Mesendoderm (in vitro differentiated cells): ENCODE measurements at regions not wholly inside any gene's neighbourhood (a gene's known extent, or its start where the extent isn't known, plus 50 kb on each side); places are given as distances from the start of the nearest gene placed in this dataset.

Source experiments
- DNase-seq: peaks from one replicate; pipeline ENCODE4 v3.0.0; 2013
- H2AK5ac ChIP-seq: 2 replicates; pipeline ENCODE4 v1.6.1; 2013; ENCODE audit warnings: low read length, inconsistent platforms
- H2BK120ac ChIP-seq: 2 replicates; pipeline ENCODE4 v1.6.1; 2013; ENCODE audit warnings: low read depth, mild to moderate bottlenecking, low read length, moderate library complexity, mixed read lengths
- H2BK15ac ChIP-seq: replicated peaks from 2 replicates; pipeline ENCODE4 v1.6.1; 2013; ENCODE audit warnings: low read depth, mild to moderate bottlenecking, moderate library complexity
- H2BK5ac ChIP-seq: 2 replicates; pipeline ENCODE4 v1.6.1; 2013; ENCODE audit warnings: low read length, inconsistent platforms
- H3K18ac ChIP-seq: 2 replicates; pipeline ENCODE4 v1.6.1; 2013; ENCODE audit warnings: mild to moderate bottlenecking, low read length, mixed read lengths
- H3K23ac ChIP-seq: one replicate; pipeline ENCODE4 v1.6.1; 2013; ENCODE audit warnings: low read length
- H3K27ac ChIP-seq: 2 replicates; pipeline ENCODE4 v1.5.1; 2013; ENCODE audit warnings: low read depth, mild to moderate bottlenecking, inconsistent platforms, low read length, moderate library complexity
- H3K27me3 ChIP-seq: 2 replicates; pipeline ENCODE4 v1.6.1; 2013; ENCODE audit warnings: low read length, control low read depth, mild to moderate bottlenecking, inconsistent platforms; ENCODE audit not compliant: insufficient read depth, poor library complexity
- H3K36me3 ChIP-seq: 2 replicates; pipeline ENCODE4 v1.6.1; 2013; ENCODE audit warnings: low read length, inconsistent platforms; ENCODE audit not compliant: control insufficient read depth, insufficient read depth
- H3K4ac ChIP-seq: one replicate; pipeline ENCODE4 v1.6.1; 2013; ENCODE audit warnings: low read depth, mild to moderate bottlenecking, low read length, moderate library complexity
- H3K4me1 ChIP-seq: 2 replicates; pipeline ENCODE4 v1.6.1; 2013; ENCODE audit warnings: low read depth, low read length, inconsistent platforms; ENCODE audit not compliant: control insufficient read depth
- H3K4me2 ChIP-seq: 2 replicates; pipeline ENCODE4 v1.6.1; 2013; ENCODE audit warnings: low read length
- H3K4me3 ChIP-seq: 2 replicates; pipeline ENCODE4 v1.5.1; 2013; ENCODE audit warnings: mild to moderate bottlenecking, low read length
- H3K56ac ChIP-seq: one replicate; pipeline ENCODE4 v1.6.1; 2013; ENCODE audit warnings: low read length
- H3K79me1 ChIP-seq: 2 replicates; pipeline ENCODE4 v1.6.1; 2013; ENCODE audit warnings: low read length, inconsistent platforms
- H3K79me2 ChIP-seq: 2 replicates; pipeline ENCODE4 v1.6.1; 2013; ENCODE audit warnings: mild to moderate bottlenecking, low read length; ENCODE audit not compliant: control insufficient read depth, insufficient read depth
- H3K9ac ChIP-seq: 2 replicates; pipeline ENCODE4 v1.6.1; 2013; ENCODE audit warnings: low read length, inconsistent platforms
- H4K5ac ChIP-seq: one replicate; pipeline ENCODE4 v1.6.1; 2013; ENCODE audit warnings: low read length
- H4K8ac ChIP-seq: one replicate; pipeline ENCODE4 v1.6.1; 2013; ENCODE audit warnings: low read depth, mild to moderate bottlenecking, control low read depth, low read length, moderate library complexity
- WGBS: extraction: QIAGEN DNeasy Blood & Tissue Kit; methylation state at CpG from one replicate; pipeline ENCODE4 v1.1.7; 2013; ENCODE audit warnings: low lambda C conversion rate, missing lambda C conversion rate; ENCODE audit not compliant: insufficient coverage; ENCODE audit errors: extremely low coverage; 5-methylcytosine and 5-hydroxymethylcytosine counted together

GRCh38 chr9:129368444-129368978 is 190.4 kb upstream of the IER5L start:
- no peak overlapping the region for H3K23ac ChIP-seq
- H3K79me2 ChIP-seq: no peaks in the 10 kb centered on the region
- H3K9ac ChIP-seq: no peak overlapping the region

DNA sequence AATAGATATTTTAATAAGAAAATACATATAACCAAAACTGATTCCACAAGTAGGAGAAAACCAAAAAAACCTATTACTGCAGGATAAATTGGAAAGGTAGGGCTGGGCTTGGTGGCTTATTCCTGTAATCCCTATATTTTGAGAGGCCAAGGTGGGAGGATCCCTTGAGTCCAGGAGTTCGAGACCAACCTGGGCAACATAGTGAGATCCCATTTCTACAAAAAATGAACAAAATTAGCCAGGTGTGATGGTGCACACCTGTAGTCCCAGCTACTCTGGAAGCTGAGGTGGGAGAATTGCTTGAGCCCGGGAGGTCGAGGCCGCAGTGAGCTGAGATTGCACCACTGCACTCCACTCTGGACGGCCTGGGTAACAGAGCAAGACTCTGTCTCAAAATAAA is 189.2 kb upstream of the IER5L start:
- no CpG with 5 or more reads among the region's 5 CpGs for whole genome bisulfite sequencing

More at GRCh38 chr9:129368444-129368978, 190.4 kb upstream of the IER5L start:
- H2AK5ac ChIP-seq: no peak overlapping the region
- H4K5ac ChIP-seq: no peak overlapping the region
- DNase-seq: no peak
- no peaks in the 10 kb centered on the region for H3K79me1 ChIP-seq
- H4K8ac ChIP-seq: no peak overlapping the region
- H3K4ac ChIP-seq: no peak overlapping the region
- WGBS: no CpG with 5 or more reads among the region's 6 CpGs
- H2BK120ac ChIP-seq: no peak overlapping the region
- no peak overlapping the region for H3K56ac ChIP-seq
- no peak overlapping the region for H3K4me2 ChIP-seq
- no peaks in the 10 kb centered on the region for H3K4me1 ChIP-seq
- no peak overlapping the region for H2BK15ac ChIP-seq
- H3K18ac ChIP-seq: no peak overlapping the region
- H3K27me3 ChIP-seq: no peaks in the 10 kb centered on the region
- no peak overlapping the region for H2BK5ac ChIP-seq
- H3K4me3 ChIP-seq: no peak overlapping the region
- no peak overlapping the region for H3K27ac ChIP-seq
- H3K36me3 ChIP-seq: no peaks in the 10 kb centered on the region

GRCh38 chr9:129365196-129365595 is 187.1 kb upstream of the IER5L start:
- Histone ChIP-seq H3K79me2 (no peaks in the 10 kb centered on the region), H3K18ac (no peak overlapping the region), H3K56ac (no peak overlapping the region), H3K4me2 (no peak overlapping the region), H2BK5ac (no peak overlapping the region), H3K9ac (no peak overlapping the region), H2BK15ac (no peak overlapping the region), H3K27ac (no peak overlapping the region), H2AK5ac (no peak overlapping the region), H3K36me3 (no peaks in the 10 kb centered on the region), H3K79me1 (no peaks in the 10 kb centered on the region), H3K4ac (no peak overlapping the region), H3K4me1 (no peaks in the 10 kb centered on the region), H2BK120ac (no peak overlapping the region), H3K27me3 (no peaks in the 10 kb centered on the region), H4K5ac (no peak overlapping the region), H3K23ac (no peak overlapping the region), H3K4me3 (no peak overlapping the region), H4K8ac (no peak overlapping the region)
- DNase-seq: no peak
- no CpG with 5 or more reads among the region's 5 CpGs for WGBS

More for the DNA sequence above, 189.2 kb upstream of the IER5L start:
- H2BK120ac ChIP-seq: no peak overlapping the region
- no peak overlapping the region for H3K4me3 ChIP-seq
- H3K56ac ChIP-seq: no peak overlapping the region
- no peak overlapping the region for H2BK5ac ChIP-seq
- no peak overlapping the region for H2BK15ac ChIP-seq
- no peak overlapping the region for H4K8ac ChIP-seq
- no peak overlapping the region for H3K27ac ChIP-seq
- no peaks in the 10 kb centered on the region for H3K4me1 ChIP-seq
- H3K4me2 ChIP-seq: no peak overlapping the region
- no peak overlapping the region for H2AK5ac ChIP-seq
- no peaks in the 10 kb centered on the region for H3K79me1 ChIP-seq
- no peak overlapping the region for H3K9ac ChIP-seq
- no peaks in the 10 kb centered on the region for H3K36me3 ChIP-seq
- H3K27me3 ChIP-seq: no peaks in the 10 kb centered on the region
- no peak overlapping the region for H3K23ac ChIP-seq
- no peak overlapping the region for H3K4ac ChIP-seq
- DNase-seq: no peak
- H3K18ac ChIP-seq: no peak overlapping the region
- H3K79me2 ChIP-seq: no peaks in the 10 kb centered on the region
- H4K5ac ChIP-seq: no peak overlapping the region

GRCh38 chr9:129363216-129363873 is 185.3 kb upstream of the IER5L start:
- no CpG with 5 or more reads among the region's 10 CpGs for WGBS

DNA sequence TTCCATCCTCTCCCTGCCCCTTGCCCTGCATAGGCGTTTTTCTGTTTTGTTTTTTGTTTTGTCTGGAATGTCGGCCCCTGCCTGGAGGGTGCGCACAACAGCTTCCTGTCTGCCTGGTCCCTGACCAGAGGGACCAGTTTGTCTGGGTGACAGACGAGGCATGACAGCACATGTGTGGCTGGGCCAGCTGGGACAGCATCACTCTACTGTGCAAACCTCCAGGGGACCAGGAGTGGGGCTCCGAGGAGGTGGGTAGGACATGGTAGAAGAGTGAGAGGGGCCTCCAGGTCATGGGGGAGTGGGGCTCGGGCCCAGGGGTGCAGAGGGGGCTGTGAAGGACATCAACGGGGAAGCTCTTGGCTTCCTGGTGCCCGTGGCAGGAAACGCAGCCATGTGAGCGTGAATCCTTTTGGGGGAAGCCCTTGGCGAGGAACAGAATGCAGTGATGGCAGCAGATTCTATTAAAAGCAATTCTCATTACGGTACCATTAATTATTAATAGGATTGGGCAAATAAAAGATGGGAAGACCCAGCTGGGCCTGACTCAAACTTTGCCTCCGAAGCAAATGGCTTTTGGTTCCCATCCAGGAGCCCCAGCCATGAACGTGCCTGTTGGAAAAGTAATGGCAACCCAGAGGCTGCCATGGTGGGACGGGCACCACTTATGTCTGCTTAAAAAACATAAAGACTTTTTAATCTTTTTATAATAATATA is 184.4 kb upstream of the IER5L start:
- Histone ChIP-seq H3K23ac (no peak overlapping the region), H4K5ac (no peak overlapping the region)

More at GRCh38 chr9:129363216-129363873, 185.3 kb upstream of the IER5L start:
- Histone ChIP-seq H3K79me1 (no peaks in the 10 kb centered on the region), H3K36me3 (no peaks in the 10 kb centered on the region), H3K18ac (no peak overlapping the region), H4K8ac (no peak overlapping the region), H2BK120ac (no peak overlapping the region), H3K79me2 (no peaks in the 10 kb centered on the region), H3K9ac (no peak overlapping the region), H2AK5ac (no peak overlapping the region), H3K4me1 (no peaks in the 10 kb centered on the region), H4K5ac (no peak overlapping the region), H3K23ac (no peak overlapping the region), H3K4ac (no peak overlapping the region), H3K4me3 (no peak overlapping the region), H3K56ac (no peak overlapping the region), H3K27ac (no peak overlapping the region), H2BK15ac (no peak overlapping the region), H3K4me2 (no peak overlapping the region), H3K27me3 (no peaks in the 10 kb centered on the region), H2BK5ac (no peak overlapping the region)
- DNase-seq: no peak

More for the DNA sequence above, 184.4 kb upstream of the IER5L start:
- H3K27me3 ChIP-seq: no peaks in the 10 kb centered on the region
- no peak overlapping the region for H3K56ac ChIP-seq
- H3K79me2 ChIP-seq: no peaks in the 10 kb centered on the region
- no peak overlapping the region for H2AK5ac ChIP-seq
- no CpG with 5 or more reads among the region's 15 CpGs for WGBS
- H3K4me2 ChIP-seq: no peak overlapping the region
- no peak overlapping the region for H3K9ac ChIP-seq
- no peak overlapping the region for H3K4ac ChIP-seq
- no peak overlapping the region for H3K18ac ChIP-seq
- no peaks in the 10 kb centered on the region for H3K36me3 ChIP-seq
- no peak overlapping the region for H3K4me3 ChIP-seq
- no peaks in the 10 kb centered on the region for H3K4me1 ChIP-seq
- H3K79me1 ChIP-seq: no peaks in the 10 kb centered on the region
- no peak overlapping the region for H2BK5ac ChIP-seq
- no peak overlapping the region for H2BK120ac ChIP-seq
- DNase-seq: no peak
- H3K27ac ChIP-seq: no peak overlapping the region
- H2BK15ac ChIP-seq: no peak overlapping the region
- no peak overlapping the region for H4K8ac ChIP-seq
